Epithelial cell of proximal tubule (primary cell): ENCODE measurements at regions not wholly inside any gene's neighbourhood (a gene's known extent, or its start where the extent isn't known, plus 50 kb on each side); places are given as distances from the start of the nearest gene placed in this dataset.
A peak's percentile ranks its signal among the peaks of the same experiment; 100 is the strongest.

Source experiments
- DNase-seq: peaks from one replicate; pipeline ENCODE4 v3.0.0-alpha.2; 2011; ENCODE audit warnings: low read depth
- H3K4me3 ChIP-seq: 2 replicates; pipeline ENCODE4 v1.5.1; 2011; ENCODE audit warnings: low read depth, mild to moderate bottlenecking, low read length
- TF ChIP-seq, protein P1 (sequence below): conservative IDR thresholded peaks from 2 replicates; pipeline ENCODE4 v1.5.1; 2012; ENCODE audit warnings: low read depth, mild to moderate bottlenecking, low read length

DNA sequence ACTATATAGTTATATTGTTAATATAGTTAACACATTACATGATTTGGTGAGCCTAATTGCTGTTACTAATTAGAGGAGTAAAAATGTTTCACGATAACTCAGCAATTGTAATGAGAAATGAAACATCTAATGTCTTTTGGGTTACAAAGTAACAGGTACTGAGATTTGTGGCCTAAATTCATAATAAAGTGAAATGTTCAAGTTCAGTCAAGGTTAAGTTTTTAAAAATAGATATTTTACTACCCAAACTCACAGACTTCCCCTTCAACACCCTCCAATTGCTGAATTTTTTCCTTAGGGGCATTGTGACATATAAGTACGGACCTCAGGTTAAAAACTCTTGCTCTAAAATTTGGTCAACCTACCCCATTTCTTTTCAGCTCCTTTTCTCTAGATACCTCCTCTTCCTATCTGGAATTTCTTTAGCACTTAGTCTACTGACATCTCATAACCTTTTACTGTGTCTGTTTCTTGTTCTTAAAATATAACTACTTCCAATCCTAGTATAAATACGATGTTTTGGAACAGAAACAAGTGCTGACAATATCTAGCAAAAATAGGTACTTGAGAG, 112.3 kb upstream of the PRSS16 start:
- H3K4me3 ChIP-seq: no peak overlapping the region
- TF ChIP-seq, protein P1, sequence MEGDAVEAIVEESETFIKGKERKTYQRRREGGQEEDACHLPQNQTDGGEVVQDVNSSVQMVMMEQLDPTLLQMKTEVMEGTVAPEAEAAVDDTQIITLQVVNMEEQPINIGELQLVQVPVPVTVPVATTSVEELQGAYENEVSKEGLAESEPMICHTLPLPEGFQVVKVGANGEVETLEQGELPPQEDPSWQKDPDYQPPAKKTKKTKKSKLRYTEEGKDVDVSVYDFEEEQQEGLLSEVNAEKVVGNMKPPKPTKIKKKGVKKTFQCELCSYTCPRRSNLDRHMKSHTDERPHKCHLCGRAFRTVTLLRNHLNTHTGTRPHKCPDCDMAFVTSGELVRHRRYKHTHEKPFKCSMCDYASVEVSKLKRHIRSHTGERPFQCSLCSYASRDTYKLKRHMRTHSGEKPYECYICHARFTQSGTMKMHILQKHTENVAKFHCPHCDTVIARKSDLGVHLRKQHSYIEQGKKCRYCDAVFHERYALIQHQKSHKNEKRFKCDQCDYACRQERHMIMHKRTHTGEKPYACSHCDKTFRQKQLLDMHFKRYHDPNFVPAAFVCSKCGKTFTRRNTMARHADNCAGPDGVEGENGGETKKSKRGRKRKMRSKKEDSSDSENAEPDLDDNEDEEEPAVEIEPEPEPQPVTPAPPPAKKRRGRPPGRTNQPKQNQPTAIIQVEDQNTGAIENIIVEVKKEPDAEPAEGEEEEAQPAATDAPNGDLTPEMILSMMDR: no peak
- no peak for DNase-seq

DNA sequence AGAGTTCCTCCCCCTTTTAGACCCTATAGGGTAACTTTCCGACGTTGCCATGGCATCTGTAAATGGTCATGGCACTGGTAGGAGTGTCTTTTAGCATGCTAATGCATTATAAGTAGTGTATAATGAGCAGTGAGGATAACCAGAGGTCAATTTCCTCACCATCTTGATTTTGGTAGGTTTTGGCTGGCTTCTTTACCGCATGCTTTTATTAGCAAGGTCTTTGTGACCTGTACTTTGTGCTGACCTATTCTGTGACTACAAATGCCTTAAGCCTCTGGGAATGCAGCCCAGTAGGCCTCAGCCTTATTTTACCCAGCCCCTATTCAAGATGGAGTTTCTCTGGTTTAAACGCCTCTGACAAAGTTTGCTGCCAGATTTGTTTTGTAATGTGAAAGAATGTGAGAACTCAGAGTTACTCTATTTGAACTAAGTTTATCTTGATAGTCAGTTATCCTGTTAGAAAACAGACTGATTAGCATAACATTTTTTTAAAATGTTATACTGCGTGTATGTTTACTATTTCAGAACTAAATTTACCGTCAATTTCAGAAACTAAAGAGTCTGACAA, 111.3 kb upstream of the PRSS16 start:
- TF ChIP-seq, protein P1: no peak
- DNase-seq: no peak
- H3K4me3 ChIP-seq: no peak overlapping the region

DNA sequence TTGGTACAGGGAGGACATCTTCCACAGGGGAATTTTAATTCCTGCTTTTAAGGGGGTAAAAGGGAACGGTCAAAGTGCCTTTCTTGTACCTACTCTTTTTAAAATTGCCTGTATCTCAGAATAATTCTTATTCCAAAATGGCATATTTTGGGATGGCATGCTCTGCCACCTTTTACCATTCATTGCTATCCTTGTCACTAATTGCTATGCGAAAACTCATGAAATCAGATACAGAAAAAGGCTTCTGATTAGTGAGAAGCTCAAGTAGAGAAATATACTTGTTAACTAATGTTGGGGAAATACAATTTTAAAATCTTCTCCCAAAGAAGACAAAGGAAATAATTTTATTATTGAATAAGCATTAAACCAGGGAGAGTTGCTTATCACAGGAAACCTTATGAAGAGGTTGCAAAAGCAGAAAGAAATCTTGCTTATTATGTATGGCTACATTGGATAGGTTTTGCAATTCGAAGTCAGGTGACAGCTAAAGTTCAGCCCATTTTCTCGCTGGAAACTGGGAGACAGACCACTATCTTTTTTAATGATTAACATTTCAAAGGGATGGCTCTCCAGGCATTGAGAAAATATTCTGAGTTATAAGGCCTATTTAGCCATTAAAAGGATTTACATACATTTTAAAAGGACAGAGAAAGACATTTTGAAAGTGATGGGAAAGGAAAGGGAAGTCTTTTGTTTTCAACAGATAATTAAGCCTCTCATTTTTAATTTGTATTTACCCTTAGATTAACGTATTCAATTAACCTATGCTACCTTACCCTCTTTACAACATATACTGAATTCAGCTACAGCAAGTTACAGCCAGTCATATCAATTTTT, 110.3 kb upstream of the PRSS16 start:
- no peak for DNase-seq
- TF ChIP-seq, protein P1: no peak
- no peak overlapping the region for H3K4me3 ChIP-seq

DNA sequence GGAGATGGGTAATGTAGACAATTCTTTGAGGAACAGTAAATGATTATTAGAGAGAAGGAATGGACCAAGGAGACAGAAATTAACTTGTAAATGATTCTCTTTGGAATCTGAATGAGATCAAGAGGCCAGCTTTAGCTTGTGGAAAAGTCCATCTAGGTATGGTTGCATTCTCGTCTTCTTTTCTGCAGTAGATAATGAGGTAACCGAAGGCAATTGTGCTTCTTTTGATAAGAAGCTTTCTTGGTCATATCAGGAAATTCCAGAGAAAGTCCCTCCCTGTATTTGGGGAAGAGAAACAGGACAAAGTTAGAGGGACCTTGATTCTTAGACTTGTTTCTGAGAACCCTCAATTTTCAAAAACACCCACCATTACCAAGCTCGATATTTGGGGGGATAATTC, 109.1 kb upstream of the PRSS16 start:
- TF ChIP-seq, protein P1: no peak
- no peak for DNase-seq
- H3K4me3 ChIP-seq: no peak overlapping the region

DNA sequence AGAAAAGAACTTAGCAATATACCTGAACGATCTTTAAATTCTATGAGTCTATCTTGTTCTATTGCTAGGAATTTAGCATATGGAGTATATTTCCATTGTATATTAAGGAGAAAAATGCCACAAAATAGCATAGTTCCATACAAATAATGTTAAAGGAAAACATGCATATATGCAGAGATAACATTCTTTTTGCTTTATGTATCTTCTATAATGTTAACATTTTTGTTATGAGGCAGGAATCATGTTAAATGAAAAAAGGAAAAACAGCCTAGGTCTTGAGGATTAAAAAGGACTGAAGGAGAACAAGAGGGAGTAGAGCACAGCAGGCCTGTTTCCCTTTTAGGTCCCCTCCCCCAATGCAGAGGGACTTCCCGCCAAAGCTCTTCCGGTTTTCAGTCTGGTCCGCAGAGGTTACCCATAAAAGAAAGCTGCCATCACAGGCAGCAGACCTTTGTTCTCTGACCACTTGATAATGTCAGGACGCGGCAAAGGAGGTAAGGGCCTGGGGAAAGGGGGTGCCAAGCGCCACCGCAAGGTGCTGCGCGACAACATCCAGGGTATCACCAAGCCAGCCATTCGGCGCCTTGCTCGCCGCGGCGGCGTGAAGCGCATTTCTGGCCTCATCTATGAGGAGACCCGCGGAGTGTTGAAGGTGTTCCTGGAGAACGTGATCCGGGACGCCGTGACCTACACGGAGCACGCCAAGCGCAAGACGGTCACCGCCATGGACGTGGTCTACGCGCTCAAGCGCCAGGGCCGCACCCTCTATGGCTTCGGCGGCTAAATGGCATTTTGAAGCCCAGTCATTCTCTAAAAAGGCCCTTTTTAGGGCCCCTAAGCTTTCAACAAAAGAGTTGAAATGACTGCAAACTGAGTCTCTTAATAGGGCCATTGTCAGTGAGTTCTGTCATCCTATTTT, 108.4 kb upstream of the PRSS16 start:
- TF ChIP-seq, protein P1: no peak
- no peak for DNase-seq
- peak overlapping the region; percentile 65 for H3K4me3 ChIP-seq

DNA sequence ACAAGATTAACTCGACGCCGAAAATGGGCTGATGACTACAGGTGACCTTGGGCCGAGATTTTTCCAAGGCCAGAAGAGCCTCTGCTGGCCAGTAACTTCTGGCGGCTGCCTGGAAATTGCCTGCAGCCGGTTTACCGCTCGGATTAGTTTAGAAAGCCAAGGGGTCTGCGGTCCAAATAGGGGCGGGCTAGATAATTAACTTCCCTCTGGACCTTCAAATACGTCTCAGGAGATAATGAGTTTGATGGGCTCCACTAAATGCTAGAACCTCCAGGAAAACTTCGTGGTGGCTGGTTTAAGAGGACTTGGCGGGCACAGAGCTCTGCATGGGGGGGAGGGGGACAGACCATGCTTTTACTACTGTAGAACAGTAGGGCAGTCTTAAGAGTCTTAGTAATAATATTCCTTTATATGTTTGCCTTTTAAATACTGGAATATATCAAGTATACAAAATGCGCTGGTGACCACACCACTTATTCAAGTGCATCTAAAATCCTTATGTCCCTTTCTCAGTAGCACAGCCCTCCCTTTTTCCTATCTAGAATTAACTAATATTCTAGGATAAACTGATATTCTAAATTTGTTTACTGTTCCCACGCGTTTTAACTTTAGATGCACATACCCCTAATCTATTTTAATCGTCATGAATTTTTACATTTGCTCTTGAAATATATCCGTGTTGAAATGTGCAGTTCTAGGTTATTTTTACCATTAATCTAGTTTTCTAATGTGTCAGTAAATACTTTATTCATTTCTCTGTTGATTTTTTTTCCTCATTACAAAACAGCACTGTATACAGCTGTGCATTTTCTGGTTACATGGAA, 107.5 kb upstream of the PRSS16 start:
- TF ChIP-seq, protein P1: no peak
- H3K4me3 ChIP-seq: peak overlapping the region; percentile 65
- no peak for DNase-seq
